ENCODE measurements at regions not wholly inside any gene's neighbourhood (a gene's known extent, or its start where the extent isn't known, plus 50 kb on each side); places are given as distances from the start of the nearest gene placed in this dataset.

- Mint-ChIP-seq H3K27me3 (no peaks in the 10 kb centered on the region), H3K9me3 (ENCODE audit: low read depth) (peaks cover 2% of the 10 kb centered on the region), H3K27ac (no peak overlapping the region), H3K4me1 (peaks cover 7% of the 10 kb centered on the region), H3K36me3 (peaks cover 1% of the 10 kb centered on the region), H3K4me3 (no peak overlapping the region)
- CTCF ChIA-PET, result no interaction called here
- ATAC-seq (no peak), DNase-seq (no peak)
Observed at GRCh38 chr9:31445960-31446359, 938.5 kb upstream of the ACO1 start.

GRCh38 chr9:31467075-31467474 lies 917.4 kb upstream of the ACO1 start:
- Mint-ChIP-seq H3K9me3 (ENCODE audit: low read depth) (peaks cover 4% of the 10 kb centered on the region), H3K27ac (no peak overlapping the region), H3K36me3 (peaks cover 2% of the 10 kb centered on the region), H3K4me3 (no peak overlapping the region), H3K27me3 (no peaks in the 10 kb centered on the region), H3K4me1 (no peaks in the 10 kb centered on the region)
- DNase-seq (no peak), ATAC-seq (no peak)
- CTCF ChIA-PET, result no interaction called here

- H3K9me3 Mint-ChIP-seq (ENCODE audit: low read depth), result peaks cover 4% of the 10 kb centered on the region
- ATAC-seq, result no peak
- no peaks in the 10 kb centered on the region for H3K4me1 Mint-ChIP-seq
- H3K27ac Mint-ChIP-seq, result no peak overlapping the region
- H3K27me3 Mint-ChIP-seq, result no peaks in the 10 kb centered on the region
- H3K4me3 Mint-ChIP-seq, result no peak overlapping the region
- CTCF ChIA-PET, result no interaction called here
- peaks cover 2% of the 10 kb centered on the region for H3K36me3 Mint-ChIP-seq
- DNase-seq, result no peak
Observed at GRCh38 chr9:31470051-31470450, 914.4 kb upstream of the ACO1 start.

- ATAC-seq (no peak), DNase-seq (no peak)
- peaks cover 2% of the 10 kb centered on the region for H3K36me3 Mint-ChIP-seq
- H3K27ac Mint-ChIP-seq, result no peak overlapping the region
- no peaks in the 10 kb centered on the region for H3K4me1 Mint-ChIP-seq
- H3K4me3 Mint-ChIP-seq, result no peak overlapping the region
- H3K27me3 Mint-ChIP-seq, result no peaks in the 10 kb centered on the region
- peaks cover 4% of the 10 kb centered on the region for H3K9me3 Mint-ChIP-seq (ENCODE audit: low read depth)
- CTCF ChIA-PET, result no interaction called here
Observed at GRCh38 chr9:31471010-31471409, 913.4 kb upstream of the ACO1 start.

GRCh38 chr9:31486630-31487029 lies 897.8 kb upstream of the ACO1 start:
- DNase-seq (no peak), ATAC-seq (no peak)
- Mint-ChIP-seq H3K9me3 (ENCODE audit: low read depth) (no peaks in the 10 kb centered on the region), H3K4me1 (no peaks in the 10 kb centered on the region), H3K27ac (no peak overlapping the region), H3K36me3 (peaks cover 2% of the 10 kb centered on the region), H3K4me3 (no peak overlapping the region), H3K27me3 (no peaks in the 10 kb centered on the region)
- CTCF ChIA-PET, result no interaction called here

- CTCF ChIA-PET, result no interaction called here
- no peaks in the 10 kb centered on the region for H3K36me3 Mint-ChIP-seq
- H3K4me3 Mint-ChIP-seq, result no peak overlapping the region
- no peaks in the 10 kb centered on the region for H3K27me3 Mint-ChIP-seq
- ATAC-seq (no peak), DNase-seq (no peak)
- no peaks in the 10 kb centered on the region for H3K4me1 Mint-ChIP-seq
- no peaks in the 10 kb centered on the region for H3K9me3 Mint-ChIP-seq (ENCODE audit: low read depth)
- no peak overlapping the region for H3K27ac Mint-ChIP-seq
Observed at GRCh38 chr9:31490551-31491106, 893.8 kb upstream of the ACO1 start.

GRCh38 chr9:31492229-31492628 lies 892.2 kb upstream of the ACO1 start:
- peaks cover 3% of the 10 kb centered on the region for H3K9me3 Mint-ChIP-seq (ENCODE audit: low read depth)
- H3K36me3 Mint-ChIP-seq, result no peaks in the 10 kb centered on the region
- no peak overlapping the region for H3K27ac Mint-ChIP-seq
- no peak for ATAC-seq
- no peak overlapping the region for H3K4me3 Mint-ChIP-seq
- CTCF ChIA-PET, result no interaction called here
- H3K4me1 Mint-ChIP-seq, result no peaks in the 10 kb centered on the region
- DNase-seq, result no peak
- no peaks in the 10 kb centered on the region for H3K27me3 Mint-ChIP-seq

GRCh38 chr9:31500422-31500821 lies 884.0 kb upstream of the ACO1 start:
- Mint-ChIP-seq H3K27me3 (no peaks in the 10 kb centered on the region), H3K27ac (no peak overlapping the region)
- CTCF ChIA-PET, result no interaction called here

GRCh38 chr9:31519011-31519410 lies 865.4 kb upstream of the ACO1 start:
- Mint-ChIP-seq H3K27me3 (no peaks in the 10 kb centered on the region), H3K27ac (no peak overlapping the region), H3K9me3 (ENCODE audit: low read depth) (peaks cover 5% of the 10 kb centered on the region), H3K4me3 (no peak overlapping the region), H3K4me1 (no peaks in the 10 kb centered on the region), H3K36me3 (peaks cover 2% of the 10 kb centered on the region)
- CTCF ChIA-PET, result no interaction called here
- DNase-seq (no peak), ATAC-seq (no peak)

More at GRCh38 chr9:31500422-31500821, 884.0 kb upstream of the ACO1 start:
- Mint-ChIP-seq H3K4me1 (no peaks in the 10 kb centered on the region), H3K9me3 (ENCODE audit: low read depth) (peaks cover 3% of the 10 kb centered on the region), H3K4me3 (no peak overlapping the region), H3K36me3 (no peaks in the 10 kb centered on the region)
- DNase-seq, result no peak
- no peak for ATAC-seq

- H3K27ac Mint-ChIP-seq, result no peak overlapping the region
- CTCF ChIA-PET, result no interaction called here
- H3K4me1 Mint-ChIP-seq, result no peaks in the 10 kb centered on the region
- H3K27me3 Mint-ChIP-seq, result no peaks in the 10 kb centered on the region
- no peak overlapping the region for H3K4me3 Mint-ChIP-seq
- ATAC-seq (no peak), DNase-seq (no peak)
- peaks cover 5% of the 10 kb centered on the region for H3K9me3 Mint-ChIP-seq (ENCODE audit: low read depth)
- H3K36me3 Mint-ChIP-seq, result peaks cover 2% of the 10 kb centered on the region
Observed at GRCh38 chr9:31519424-31519823, 865.0 kb upstream of the ACO1 start.

GRCh38 chr9:31519826-31520225 lies 864.6 kb upstream of the ACO1 start:
- Mint-ChIP-seq H3K27ac (no peak overlapping the region), H3K36me3 (peaks cover 2% of the 10 kb centered on the region), H3K9me3 (ENCODE audit: low read depth) (peaks cover 5% of the 10 kb centered on the region), H3K27me3 (no peaks in the 10 kb centered on the region), H3K4me3 (no peak overlapping the region), H3K4me1 (no peaks in the 10 kb centered on the region)
- ATAC-seq, result no peak
- CTCF ChIA-PET, result no interaction called here
- no peak for DNase-seq

- Mint-ChIP-seq H3K36me3 (peaks cover 2% of the 10 kb centered on the region), H3K4me1 (no peaks in the 10 kb centered on the region), H3K27ac (no peak overlapping the region), H3K27me3 (no peaks in the 10 kb centered on the region), H3K9me3 (ENCODE audit: low read depth) (peaks cover 5% of the 10 kb centered on the region), H3K4me3 (no peak overlapping the region)
- CTCF ChIA-PET, result no interaction called here
- DNase-seq, result no peak
- ATAC-seq, result no peak
Observed at GRCh38 chr9:31520301-31521085, 864.0 kb upstream of the ACO1 start.

- Mint-ChIP-seq H3K36me3 (no peaks in the 10 kb centered on the region), H3K27me3 (no peaks in the 10 kb centered on the region), H3K27ac (no peak overlapping the region), H3K4me3 (no peak overlapping the region), H3K4me1 (no peaks in the 10 kb centered on the region), H3K9me3 (ENCODE audit: low read depth) (peaks cover 5% of the 10 kb centered on the region)
- DNase-seq, result no peak
- ATAC-seq, result no peak
- CTCF ChIA-PET, result no interaction called here
Observed at GRCh38 chr9:31535651-31536050, 848.8 kb upstream of the ACO1 start.

- DNase-seq, result no peak
- H3K27ac Mint-ChIP-seq, result no peak overlapping the region
- no peaks in the 10 kb centered on the region for H3K27me3 Mint-ChIP-seq
- no peaks in the 10 kb centered on the region for H3K36me3 Mint-ChIP-seq
- H3K4me1 Mint-ChIP-seq, result peaks cover under 1% of the 10 kb centered on the region
- H3K9me3 Mint-ChIP-seq (ENCODE audit: low read depth), result peaks cover 5% of the 10 kb centered on the region
- ATAC-seq, result no peak
- H3K4me3 Mint-ChIP-seq, result no peak overlapping the region
- CTCF ChIA-PET, result no interaction called here
Observed at GRCh38 chr9:31536471-31536870, 848.0 kb upstream of the ACO1 start.

Data from activated CD8-positive, alpha-beta memory T cell treated with anti-CD3 and anti-CD28 coated beads, Interleukin-2, amount 10 ng/mL, durations not matched to agents 7 days and 5 days (primary cell).